Mucosa of descending colon (tissue), 3 donors: ENCODE measurements at regions not wholly inside any gene's neighbourhood (a gene's known extent, or its start where the extent isn't known, plus 50 kb on each side); places are given as distances from the start of the nearest gene placed in this dataset.

Experiments
- ATAC-seq: fragments of 200-7000 bp; cut with Tn5 transposase; one replicate; pipeline ENCODE4 v1.9.1; 2020; ENCODE audit warnings: mild to moderate bottlenecking, moderate library complexity
- DNase-seq, 3 donors: peaks; one replicate each; pipeline ENCODE4 v3.0.0-alpha.2; 2020
- H3K36me3 ChIP-seq: fragments of 200-600 bp; one replicate; pipeline ENCODE4 v1.8.0; 2021; ENCODE audit warnings: low read depth, mild to moderate bottlenecking
- H3K4me1 ChIP-seq: fragments of 200-600 bp; one replicate; pipeline ENCODE4 v1.8.0; 2021; ENCODE audit warnings: low read depth, mild to moderate bottlenecking
- H3K4me3 ChIP-seq: fragments of 200-600 bp; one replicate; pipeline ENCODE4 v1.8.0; 2021; ENCODE audit warnings: mild to moderate bottlenecking
- H3K9me3 ChIP-seq: fragments of 200-600 bp; one replicate; pipeline ENCODE4 v1.8.0; 2021; ENCODE audit warnings: mild to moderate bottlenecking
- intact Hi-C, 2 donors: fragments of 100-400 bp; cut with DNase I in 1 of 2; cut with micrococcal nuclease in 1 of 2; formaldehyde crosslinking; loops; one replicate each; pipeline versions ENCODE4 v1.11.0 to v1.11.1; 2022; cut with DNase I, micrococcal nuclease
- TF ChIP-seq, protein P1 (sequence below): fragments of 200-600 bp; IDR thresholded peaks from one replicate; pipeline ENCODE4 v1.8.0; 2022; ENCODE audit warnings: antibody characterized with exemption, mild to moderate bottlenecking
- donor health status: DM: no; HTN: no; CAD: no; lungs with moderate emphysema.
- donor health status: DM: no; HTN: no; CAD: no.
- donor health status: DM: no; HTN: yes; CAD: no.

DNA sequence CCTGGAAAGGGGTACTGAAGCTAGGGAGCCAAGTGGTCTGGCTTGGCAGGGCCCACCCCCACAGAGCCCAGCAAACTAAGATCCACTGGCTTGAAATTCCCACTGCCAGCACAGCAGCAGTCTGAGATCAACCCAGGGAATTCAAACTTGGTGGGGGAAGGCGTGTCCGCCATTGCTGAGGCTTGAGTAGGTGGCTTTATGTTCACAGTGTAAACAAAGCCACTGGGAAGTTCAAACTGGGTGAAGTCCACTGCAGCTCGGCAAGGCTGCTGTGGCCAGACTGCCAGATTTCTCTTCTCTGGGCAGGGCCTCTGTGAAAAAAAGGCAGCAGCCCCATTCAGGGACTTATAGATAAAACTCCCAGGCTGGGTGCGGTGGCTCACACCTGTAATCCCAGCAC, 58.9 kb downstream of the TFDP3 start:
- intact Hi-C loops = no loop called here
- no peaks in the 10 kb centered on the region for H3K36me3 ChIP-seq
- TF ChIP-seq, protein P1, sequence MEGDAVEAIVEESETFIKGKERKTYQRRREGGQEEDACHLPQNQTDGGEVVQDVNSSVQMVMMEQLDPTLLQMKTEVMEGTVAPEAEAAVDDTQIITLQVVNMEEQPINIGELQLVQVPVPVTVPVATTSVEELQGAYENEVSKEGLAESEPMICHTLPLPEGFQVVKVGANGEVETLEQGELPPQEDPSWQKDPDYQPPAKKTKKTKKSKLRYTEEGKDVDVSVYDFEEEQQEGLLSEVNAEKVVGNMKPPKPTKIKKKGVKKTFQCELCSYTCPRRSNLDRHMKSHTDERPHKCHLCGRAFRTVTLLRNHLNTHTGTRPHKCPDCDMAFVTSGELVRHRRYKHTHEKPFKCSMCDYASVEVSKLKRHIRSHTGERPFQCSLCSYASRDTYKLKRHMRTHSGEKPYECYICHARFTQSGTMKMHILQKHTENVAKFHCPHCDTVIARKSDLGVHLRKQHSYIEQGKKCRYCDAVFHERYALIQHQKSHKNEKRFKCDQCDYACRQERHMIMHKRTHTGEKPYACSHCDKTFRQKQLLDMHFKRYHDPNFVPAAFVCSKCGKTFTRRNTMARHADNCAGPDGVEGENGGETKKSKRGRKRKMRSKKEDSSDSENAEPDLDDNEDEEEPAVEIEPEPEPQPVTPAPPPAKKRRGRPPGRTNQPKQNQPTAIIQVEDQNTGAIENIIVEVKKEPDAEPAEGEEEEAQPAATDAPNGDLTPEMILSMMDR = no peak
- no peaks in the 10 kb centered on the region for H3K9me3 ChIP-seq
- no peak overlapping the region for H3K4me3 ChIP-seq
- ATAC-seq (peak; percentile 44), DNase-seq (peak; percentile 16 to 48 (median 40))
- H3K4me1 ChIP-seq = no peaks in the 10 kb centered on the region

DNA sequence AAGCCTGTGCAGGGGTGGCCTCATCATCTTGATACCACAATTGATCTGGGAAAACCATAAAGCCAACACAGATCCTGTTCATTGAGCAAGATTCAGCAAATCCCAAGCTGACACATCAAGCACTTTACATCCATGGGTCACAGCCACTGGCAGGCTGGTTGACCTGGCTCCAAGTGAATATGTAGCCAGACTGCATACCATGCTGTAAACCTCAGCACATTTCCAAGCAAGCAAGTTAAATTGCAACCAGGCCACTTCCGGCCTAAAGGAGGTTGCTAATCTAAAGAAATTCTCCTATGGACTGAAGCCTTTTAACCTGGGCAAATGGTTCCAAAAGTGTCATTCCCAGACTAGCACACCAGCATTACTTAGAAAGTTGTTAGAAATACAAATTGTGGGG, 54.4 kb upstream of the USP26 start:
- DNase-seq (peak in 2 of 3 donors; percentile 31 to 39), ATAC-seq (peak; percentile 96)
- Histone ChIP-seq H3K4me3 (no peak overlapping the region), H3K9me3 (no peaks in the 10 kb centered on the region), H3K36me3 (no peaks in the 10 kb centered on the region), H3K4me1 (no peaks in the 10 kb centered on the region)
- TF ChIP-seq, protein P1 = no peak
- intact Hi-C loops = no loop called here

DNA sequence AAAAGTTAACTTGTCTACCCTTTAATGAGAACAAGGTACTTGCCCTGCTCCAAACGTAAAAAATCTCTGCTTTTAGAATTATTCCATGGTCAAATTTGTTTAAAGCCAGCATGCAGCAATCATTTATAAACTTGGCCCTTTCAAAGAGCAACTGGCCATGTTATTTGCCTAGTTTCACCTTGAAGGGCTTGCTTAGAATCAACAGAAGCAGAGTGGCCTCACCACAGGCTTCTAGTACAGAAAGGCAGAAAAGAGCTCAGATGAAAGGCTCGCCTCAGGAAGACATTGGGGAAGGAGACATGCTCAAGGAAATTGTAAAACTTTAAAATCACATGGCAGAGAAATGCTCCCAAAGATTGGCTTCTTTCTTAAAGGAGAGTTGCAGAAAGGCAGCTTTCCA, 53.8 kb upstream of the USP26 start:
- no peaks in the 10 kb centered on the region for H3K4me1 ChIP-seq
- intact Hi-C loops = no loop called here
- DNase-seq = no peak
- H3K9me3 ChIP-seq = no peaks in the 10 kb centered on the region
- no peak overlapping the region for H3K4me3 ChIP-seq
- no peaks in the 10 kb centered on the region for H3K36me3 ChIP-seq
- ATAC-seq = peak; percentile 23
- TF ChIP-seq, protein P1 = no peak
